A673 (cell line): ENCODE measurements at regions not wholly inside any gene's neighbourhood (a gene's known extent, or its start where the extent isn't known, plus 50 kb on each side); places are given as distances from the start of the nearest gene placed in this dataset.

Experiments
- BruUV-seq: library from RNA; stranded (reverse); fragments of 400-500 nt; replicated peaks from 2 replicates; lab custom pipeline; 2021; lab: Mats Ljungman, UMichigan
- CTCF ChIA-PET: fragments of 300-600 bp; sonication (Branson Sonifier 250); formaldehyde crosslinking; loops from one replicate; lab custom pipeline; 2022; ENCODE audit warnings: antibody characterized with exemption; lab: Charles Lee
- POLR2A ChIA-PET: fragments of 300-600 bp; sonication (Branson Sonifier 250); formaldehyde crosslinking; loops from one replicate; lab custom pipeline; 2022; ENCODE audit warnings: antibody characterized with exemption; ENCODE audit not compliant: low non-redundant PET; lab: Charles Lee
- DNase-seq: peaks from one replicate; pipeline ENCODE4 v3.0.0-alpha.2; 2015; ENCODE audit warnings: low spot score
- H3K27ac ChIP-seq: fragments of 200-600 bp; sonication (generic); 2 replicates; pipeline ENCODE4 v1.5.1; 2016; ENCODE audit warnings: mixed run types, low read depth, mild to moderate bottlenecking, mixed read lengths, antibody characterized with exemption, low read length; ENCODE audit not compliant: poor library complexity, severe bottlenecking
- H3K27me3 ChIP-seq: fragments of 200-600 bp; sonication (generic); replicated peaks from 2 replicates; pipeline ENCODE4 v1.6.1; 2017; ENCODE audit warnings: mixed run types, low read depth, mild to moderate bottlenecking, mixed read lengths, antibody characterized with exemption, low read length; ENCODE audit not compliant: insufficient read depth, poor library complexity
- H3K36me3 ChIP-seq: fragments of 200-600 bp; sonication (generic); 2 replicates; pipeline ENCODE4 v1.6.1; 2016; ENCODE audit warnings: mixed run types, mild to moderate bottlenecking, mixed read lengths, antibody characterized with exemption, low read length; ENCODE audit not compliant: insufficient read depth, poor library complexity, severe bottlenecking
- H3K4me1 ChIP-seq: fragments of 200-600 bp; sonication (generic); 2 replicates; pipeline ENCODE4 v1.6.1; 2017; ENCODE audit warnings: mixed run types, mild to moderate bottlenecking, mixed read lengths, antibody characterized with exemption, low read length; ENCODE audit not compliant: insufficient read depth, poor library complexity, severe bottlenecking
- H3K4me3 ChIP-seq: fragments of 200-600 bp; sonication (generic); 2 replicates; pipeline ENCODE4 v1.5.1; 2016; ENCODE audit warnings: low read depth, mixed run types, mild to moderate bottlenecking, mixed read lengths, low read length; ENCODE audit not compliant: poor library complexity, severe bottlenecking
- H3K9me3 ChIP-seq: fragments of 200-600 bp; sonication (generic); 2 replicates; pipeline ENCODE4 v1.6.1; 2016; ENCODE audit warnings: mixed run types, low read depth, mild to moderate bottlenecking, mixed read lengths, antibody characterized with exemption, low read length; ENCODE audit not compliant: poor library complexity, severe bottlenecking
- CTCF ChIP-seq: fragments of 300-800, 200-600 bp; sonication (generic); conservative IDR thresholded peaks from 2 replicates; pipeline ENCODE4 v1.5.1; 2017; ENCODE audit warnings: low read depth, mild to moderate bottlenecking, antibody characterized with exemption, low read length, moderate library complexity, mixed read lengths
- EZH2 ChIP-seq: fragments of 200-600 bp; sonication (generic); IDR thresholded peaks from 2 replicates; pipeline ENCODE4 v1.6.1; 2017; ENCODE audit warnings: borderline replicate concordance, low read depth, mild to moderate bottlenecking, mixed read lengths, antibody characterized with exemption, low read length; ENCODE audit not compliant: poor library complexity, severe bottlenecking
- intact Hi-C: fragments of 100-400 bp; cut with micrococcal nuclease; formaldehyde crosslinking; loops from one replicate; pipeline ENCODE4 v1.10.0; 2022; ENCODE audit not compliant: unreplicated experiment

- intact Hi-C loops, result no loop called here
- Histone ChIP-seq H3K27ac (no peak overlapping the region), H3K4me3 (no peak overlapping the region), H3K9me3 (no peaks in the 10 kb centered on the region), H3K36me3 (no peaks in the 10 kb centered on the region), H3K27me3 (no peaks in the 10 kb centered on the region), H3K4me1 (peaks cover 6% of the 10 kb centered on the region)
- POLR2A ChIA-PET, result no interaction called here
- no TSS peak for BruUV-seq
- CTCF ChIA-PET, result no interaction called here
- no peak for TF ChIP-seq CTCF
- no peak for TF ChIP-seq EZH2
- DNase-seq, result no peak
Observed at GRCh38 chr1:101135526-101135925, 101.3 kb upstream of the S1PR1 start.

DNA sequence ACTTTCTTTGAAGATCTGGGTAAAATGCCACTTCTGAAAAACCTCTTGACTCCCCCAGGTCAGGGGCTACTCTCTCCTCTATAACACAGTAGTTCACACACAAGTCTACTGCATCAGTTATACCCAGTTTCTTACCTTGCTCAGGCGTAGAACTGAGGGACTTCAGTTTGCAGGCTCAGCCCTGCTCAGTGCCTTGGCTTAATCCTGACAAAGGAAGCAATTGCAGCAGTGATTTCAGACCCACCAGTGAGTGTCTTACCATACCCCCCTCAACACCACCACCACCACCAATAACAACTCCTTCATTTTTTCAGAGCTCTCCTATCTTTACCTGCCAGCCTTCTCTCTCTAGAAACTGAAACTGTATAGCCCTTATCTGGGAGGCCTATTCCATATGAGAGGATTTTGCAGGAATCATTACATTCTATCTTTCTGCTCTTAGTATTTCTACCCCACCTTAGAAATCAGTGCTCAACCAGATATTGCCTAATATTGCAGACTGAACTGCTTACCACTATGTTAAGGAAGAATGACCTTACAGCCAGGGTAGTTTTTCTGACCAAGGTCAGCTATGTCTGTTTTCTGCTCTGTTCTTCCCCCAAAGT lies 105.5 kb upstream of the S1PR1 start:
- Histone ChIP-seq H3K4me1 (peaks cover 6% of the 10 kb centered on the region), H3K9me3 (no peaks in the 10 kb centered on the region), H3K36me3 (no peaks in the 10 kb centered on the region), H3K27me3 (no peaks in the 10 kb centered on the region), H3K4me3 (no peak overlapping the region), H3K27ac (no peak overlapping the region)
- BruUV-seq, result no TSS peak
- no peak for DNase-seq
- intact Hi-C loops, result no loop called here
- TF ChIP-seq CTCF (no peak), EZH2 (no peak)
- ChIA-PET POLR2A (no interaction called here), CTCF (no interaction called here)

DNA sequence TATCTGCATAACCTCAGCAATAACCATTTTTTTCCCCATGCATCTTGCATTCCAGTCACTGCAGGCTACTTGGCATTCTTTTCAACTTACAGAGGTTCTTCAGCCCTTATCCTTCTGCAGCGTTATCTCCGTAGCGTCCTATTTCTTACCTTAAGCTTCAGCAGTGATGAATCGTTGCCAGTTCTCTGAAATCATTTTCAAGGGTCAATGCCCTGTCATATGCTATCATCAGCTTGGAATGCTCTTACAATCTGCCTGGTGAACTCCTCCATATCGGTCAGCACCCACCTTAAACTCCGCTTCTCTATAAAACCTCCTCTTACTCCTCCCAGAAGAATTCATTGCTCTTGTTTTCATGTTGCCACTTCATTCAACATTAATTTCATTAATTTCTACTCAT lies 105.1 kb upstream of the DPH5 start:
- H3K9me3 ChIP-seq, result no peaks in the 10 kb centered on the region
- CTCF ChIA-PET, result no interaction called here
- no peak for DNase-seq
- TF ChIP-seq EZH2 (no peak), CTCF (no peak)
- H3K27ac ChIP-seq, result no peak overlapping the region
- no TSS peak for BruUV-seq
- H3K27me3 ChIP-seq, result no peaks in the 10 kb centered on the region
- no peaks in the 10 kb centered on the region for H3K36me3 ChIP-seq
- POLR2A ChIA-PET, result no interaction called here
- intact Hi-C loops, result no loop called here
- H3K4me1 ChIP-seq, result peaks cover 6% of the 10 kb centered on the region
- H3K4me3 ChIP-seq, result no peak overlapping the region
